H54 (cell line): ENCODE measurements at regions not wholly inside any gene's neighbourhood (a gene's known extent, or its start where the extent isn't known, plus 50 kb on each side); places are given as distances from the start of the nearest gene placed in this dataset.

Experiments
- DNase-seq: peaks from one replicate; pipeline ENCODE4 v3.0.0; 2011; ENCODE audit warnings: low spot score, mixed read lengths; ENCODE audit not compliant: insufficient read length
- FAIRE-seq: peaks from 3 replicates; lab custom pipeline; 2011; peaks lifted over from hg19 to GRCh38; lab: Jason Lieb, UNC
- POLR2A ChIP-seq: IDR thresholded peaks from 2 replicates; pipeline ENCODE4 v1.6.1; 2011; ENCODE audit warnings: low read depth, mild to moderate bottlenecking, low read length

GRCh38 chr9:89814340-89815040 is 209.7 kb downstream of the GADD45G start:
- no peak for FAIRE-seq
- no peak for TF ChIP-seq POLR2A
- peak; percentile 34 for DNase-seq

GRCh38 chr9:89815061-89815902 is 210.5 kb downstream of the GADD45G start:
- no peak for FAIRE-seq
- no peak for DNase-seq
- TF ChIP-seq POLR2A, result no peak

- no peak for FAIRE-seq
- no peak for TF ChIP-seq POLR2A
- no peak for DNase-seq
Measured at GRCh38 chr9:89815903-89816573, 211.2 kb downstream of the GADD45G start.

GRCh38 chr9:89817151-89817950 is 212.5 kb downstream of the GADD45G start:
- FAIRE-seq (no peak), DNase-seq (no peak)

GRCh38 chr9:89820337-89820736 is 215.5 kb downstream of the GADD45G start:
- no peak for FAIRE-seq
- no peak for TF ChIP-seq POLR2A
- no peak for DNase-seq

More at GRCh38 chr9:89817151-89817950, 212.5 kb downstream of the GADD45G start:
- no peak for TF ChIP-seq POLR2A

DNA sequence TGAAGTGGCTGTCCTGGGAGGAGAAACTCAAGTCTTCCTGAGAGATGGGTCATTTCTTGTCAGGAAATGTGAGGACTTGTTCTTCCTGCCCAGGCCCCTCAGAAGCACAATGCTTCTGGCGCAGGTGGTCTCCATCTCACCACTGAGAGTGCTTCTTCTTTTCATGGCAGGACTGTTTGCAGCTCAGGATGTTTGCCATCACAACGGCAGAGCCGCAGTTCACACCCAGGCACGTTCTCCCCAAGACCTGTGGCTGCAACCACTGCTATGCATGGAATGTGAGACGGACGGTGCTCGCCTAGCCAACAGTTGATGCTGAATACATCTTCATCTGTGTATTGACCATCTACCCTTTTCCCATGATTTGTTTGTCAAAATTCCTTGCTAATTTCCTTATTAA is 216.3 kb downstream of the GADD45G start:
- DNase-seq, result peak; percentile 47
- no peak for TF ChIP-seq POLR2A
- FAIRE-seq, result no peak

- FAIRE-seq (no peak), DNase-seq (no peak)
- TF ChIP-seq POLR2A, result no peak
Measured at GRCh38 chr9:89822996-89823395, 218.2 kb downstream of the GADD45G start.

DNA sequence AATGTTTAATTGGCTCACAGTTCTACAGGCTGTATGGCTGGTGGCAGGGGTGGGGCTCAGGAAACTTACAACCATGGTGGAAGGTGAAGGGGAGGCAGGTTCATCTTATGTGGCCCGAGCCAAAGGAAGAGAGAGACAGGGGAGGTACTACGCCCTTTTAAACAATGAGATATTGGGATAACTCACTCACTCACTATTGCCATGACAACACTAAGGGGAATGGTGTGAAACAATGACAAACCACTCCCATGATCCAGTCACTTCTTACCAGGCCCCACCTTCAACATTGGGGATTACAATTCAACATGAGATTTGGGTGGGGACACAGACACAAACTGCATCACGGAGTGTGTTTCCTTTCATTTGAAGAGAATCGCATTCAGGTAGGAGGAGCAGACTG is 220.9 kb downstream of the GADD45G start:
- DNase-seq, result no peak
- TF ChIP-seq POLR2A, result no peak
- no peak for FAIRE-seq

- no peak for TF ChIP-seq POLR2A
- DNase-seq (no peak), FAIRE-seq (no peak)
Measured at GRCh38 chr9:89826186-89826585, 221.4 kb downstream of the GADD45G start.

DNA sequence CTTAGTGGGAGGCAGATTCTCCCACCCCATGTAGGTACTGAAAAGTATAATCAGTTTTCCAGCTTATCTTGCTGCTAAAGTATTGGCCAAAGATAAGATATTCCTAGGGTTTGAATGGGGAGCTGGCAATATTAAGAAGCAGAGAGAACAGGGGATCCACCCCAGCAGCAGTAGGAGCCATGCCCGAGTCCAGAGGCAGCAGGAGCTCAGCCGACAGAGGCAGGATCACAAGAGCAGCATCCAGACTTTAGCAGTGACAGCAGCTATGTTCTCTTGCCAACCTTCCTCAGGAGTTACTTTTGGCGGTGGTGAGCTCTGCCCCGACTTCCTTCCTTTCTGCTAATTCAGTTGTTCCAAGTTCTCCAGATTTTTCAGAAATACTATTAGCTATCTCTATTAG is 224.5 kb downstream of the GADD45G start:
- no peak for FAIRE-seq
- no peak for TF ChIP-seq POLR2A
- no peak for DNase-seq

GRCh38 chr9:89835666-89836065 is 230.9 kb downstream of the GADD45G start:
- DNase-seq (no peak), FAIRE-seq (no peak)
- TF ChIP-seq POLR2A, result no peak

GRCh38 chr9:89837162-89837933 is 232.5 kb downstream of the GADD45G start:
- no peak for TF ChIP-seq POLR2A
- FAIRE-seq (no peak), DNase-seq (no peak)

GRCh38 chr9:89837934-89838310 is 233.1 kb downstream of the GADD45G start:
- no peak for TF ChIP-seq POLR2A
- DNase-seq, result no peak
- no peak for FAIRE-seq
